Omental fat pad (tissue), 3 donors: ENCODE measurements at regions not wholly inside any gene's neighbourhood (a gene's known extent, or its start where the extent isn't known, plus 50 kb on each side); places are given as distances from the start of the nearest gene placed in this dataset.

ENCODE experiments used
- ATAC-seq: fragments of 150-250 bp; one replicate; pipeline ENCODE4 v1.9.1; 2016; ENCODE audit warnings: mild to moderate bottlenecking, moderate library complexity; ENCODE audit not compliant: low FRiP score
- DNase-seq: peaks from one replicate; pipeline ENCODE4 v3.0.0-alpha.2; 2019; ENCODE audit warnings: low spot score
- TF ChIP-seq, protein P1 (sequence below), 3 donors: fragments of 450-650 bp; IDR thresholded peaks; one replicate each; pipeline ENCODE4 v1.5.1; 2016 to 2017; ENCODE audit warnings: antibody characterized with exemption in 3 of 3, mild to moderate bottlenecking in 3 of 3, moderate library complexity in 2 of 3

DNA sequence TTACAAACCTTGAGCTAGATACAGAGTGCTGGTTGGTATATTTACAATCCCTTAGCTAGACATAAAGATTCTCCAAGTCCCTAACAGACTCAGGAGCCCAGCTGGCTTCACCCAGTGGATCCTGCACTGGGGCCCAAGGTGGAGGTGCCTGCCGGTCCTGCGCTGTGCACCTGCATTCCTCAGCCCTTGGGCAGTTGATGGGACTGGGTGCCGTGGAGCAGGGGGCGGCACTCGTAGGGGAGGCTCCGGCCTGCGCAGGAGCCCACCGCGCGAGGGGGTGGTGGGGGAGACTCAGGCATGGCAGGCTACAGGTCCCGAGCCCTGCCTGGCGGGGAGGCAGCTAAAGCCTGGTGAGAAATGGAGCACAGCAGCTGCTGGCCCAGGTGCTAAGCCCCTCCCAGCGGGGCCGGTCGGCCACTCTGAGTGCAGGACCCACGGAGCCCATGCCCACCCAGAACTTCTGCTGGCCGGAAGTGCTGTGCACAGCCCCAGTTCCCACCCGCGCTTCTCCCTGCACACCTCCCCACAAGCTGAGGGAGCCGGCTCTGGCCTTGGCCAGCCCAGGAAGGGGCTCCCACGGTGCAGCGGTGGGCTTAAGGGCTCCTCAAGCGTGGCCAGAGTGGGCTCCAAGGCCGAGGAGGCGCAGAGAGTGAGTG, 1464.7 kb downstream of the EFNA5 start:
- TF ChIP-seq, protein P1, sequence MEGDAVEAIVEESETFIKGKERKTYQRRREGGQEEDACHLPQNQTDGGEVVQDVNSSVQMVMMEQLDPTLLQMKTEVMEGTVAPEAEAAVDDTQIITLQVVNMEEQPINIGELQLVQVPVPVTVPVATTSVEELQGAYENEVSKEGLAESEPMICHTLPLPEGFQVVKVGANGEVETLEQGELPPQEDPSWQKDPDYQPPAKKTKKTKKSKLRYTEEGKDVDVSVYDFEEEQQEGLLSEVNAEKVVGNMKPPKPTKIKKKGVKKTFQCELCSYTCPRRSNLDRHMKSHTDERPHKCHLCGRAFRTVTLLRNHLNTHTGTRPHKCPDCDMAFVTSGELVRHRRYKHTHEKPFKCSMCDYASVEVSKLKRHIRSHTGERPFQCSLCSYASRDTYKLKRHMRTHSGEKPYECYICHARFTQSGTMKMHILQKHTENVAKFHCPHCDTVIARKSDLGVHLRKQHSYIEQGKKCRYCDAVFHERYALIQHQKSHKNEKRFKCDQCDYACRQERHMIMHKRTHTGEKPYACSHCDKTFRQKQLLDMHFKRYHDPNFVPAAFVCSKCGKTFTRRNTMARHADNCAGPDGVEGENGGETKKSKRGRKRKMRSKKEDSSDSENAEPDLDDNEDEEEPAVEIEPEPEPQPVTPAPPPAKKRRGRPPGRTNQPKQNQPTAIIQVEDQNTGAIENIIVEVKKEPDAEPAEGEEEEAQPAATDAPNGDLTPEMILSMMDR (IDR thresholded peaks at IDR 0.05) = no peak
- no peak for ATAC-seq
- no peak for DNase-seq

DNA sequence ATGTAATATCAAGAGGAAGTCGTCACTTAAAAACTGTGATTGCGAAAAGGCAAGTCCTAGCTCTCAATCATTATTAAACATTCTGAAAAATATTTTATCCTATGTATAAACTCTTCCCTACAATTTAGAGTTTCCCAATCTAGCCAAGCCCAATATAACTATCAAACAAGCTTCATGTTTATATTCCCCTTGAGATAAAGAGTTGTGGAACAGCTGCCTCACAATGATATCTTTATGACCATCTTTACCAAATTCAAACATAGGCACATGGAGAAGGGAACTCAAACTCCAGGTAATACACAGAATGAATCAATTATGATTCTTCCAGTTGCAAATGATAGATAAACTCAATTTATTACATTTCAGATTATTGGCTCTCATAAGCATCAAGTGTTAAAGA, 1468.7 kb downstream of the EFNA5 start:
- ATAC-seq = no peak
- DNase-seq = no peak
- TF ChIP-seq, protein P1 (IDR thresholded peaks at IDR 0.05) = no peak

DNA sequence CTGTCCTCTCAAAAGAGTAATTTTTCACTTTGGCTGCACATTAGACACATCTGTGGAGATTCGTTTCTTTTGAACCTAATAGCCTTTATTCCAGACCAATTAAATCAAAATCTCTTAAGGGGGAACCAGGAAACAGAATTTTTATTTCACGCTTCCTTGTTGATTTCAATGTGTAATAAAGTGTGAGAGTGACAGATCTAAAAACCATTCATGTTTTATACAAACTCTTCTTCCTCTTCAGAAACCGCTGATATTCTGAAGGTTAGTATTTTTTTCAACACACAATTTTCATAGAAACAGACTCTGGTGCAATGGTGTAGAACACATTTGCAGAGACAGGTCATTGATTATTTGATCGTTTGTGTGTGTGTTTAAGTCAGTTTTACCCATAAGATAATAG, 1469.8 kb downstream of the EFNA5 start:
- no peak for ATAC-seq
- TF ChIP-seq, protein P1 (IDR thresholded peaks at IDR 0.05) = no peak

DNA sequence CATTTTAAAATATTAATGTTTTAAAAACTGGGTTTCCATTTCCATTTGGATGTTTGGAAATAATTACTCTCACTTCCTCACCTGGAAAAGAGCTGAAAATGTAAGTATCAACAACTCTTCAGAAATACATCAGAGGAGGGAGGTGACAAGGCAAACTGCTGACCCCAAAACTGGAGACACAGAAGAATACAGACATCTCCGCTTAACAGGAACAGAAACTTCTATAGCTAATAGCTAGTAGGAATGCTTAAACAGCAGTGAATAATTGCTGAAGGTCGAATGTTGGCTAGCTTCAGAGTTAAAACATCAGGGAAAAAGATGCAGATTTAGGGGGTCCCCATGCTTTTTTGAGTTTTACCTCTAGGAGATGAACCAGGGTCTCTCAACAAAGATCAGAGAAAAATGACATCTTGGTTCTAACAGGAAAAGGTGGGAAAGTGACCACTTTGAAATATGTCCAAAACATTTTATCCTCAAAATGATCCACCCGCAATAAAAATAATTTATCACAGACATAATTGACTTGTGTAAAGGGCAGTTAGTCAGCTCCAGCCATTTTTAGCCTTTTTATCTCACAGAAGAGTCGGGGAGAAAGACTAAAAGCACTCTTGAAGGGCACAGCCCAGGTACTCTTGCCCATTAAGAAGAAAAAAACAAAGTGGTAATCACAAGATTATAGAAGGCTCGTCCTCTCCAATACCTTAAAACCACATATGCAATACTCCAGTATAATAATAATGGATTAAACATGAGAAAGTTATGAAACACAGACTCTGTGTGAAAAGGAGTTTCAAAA, 1474.9 kb downstream of the EFNA5 start:
- TF ChIP-seq, protein P1 (IDR thresholded peaks at IDR 0.05) = no peak
- ATAC-seq = no peak

More for the DNA sequence above, 1469.8 kb downstream of the EFNA5 start:
- DNase-seq = no peak

DNA sequence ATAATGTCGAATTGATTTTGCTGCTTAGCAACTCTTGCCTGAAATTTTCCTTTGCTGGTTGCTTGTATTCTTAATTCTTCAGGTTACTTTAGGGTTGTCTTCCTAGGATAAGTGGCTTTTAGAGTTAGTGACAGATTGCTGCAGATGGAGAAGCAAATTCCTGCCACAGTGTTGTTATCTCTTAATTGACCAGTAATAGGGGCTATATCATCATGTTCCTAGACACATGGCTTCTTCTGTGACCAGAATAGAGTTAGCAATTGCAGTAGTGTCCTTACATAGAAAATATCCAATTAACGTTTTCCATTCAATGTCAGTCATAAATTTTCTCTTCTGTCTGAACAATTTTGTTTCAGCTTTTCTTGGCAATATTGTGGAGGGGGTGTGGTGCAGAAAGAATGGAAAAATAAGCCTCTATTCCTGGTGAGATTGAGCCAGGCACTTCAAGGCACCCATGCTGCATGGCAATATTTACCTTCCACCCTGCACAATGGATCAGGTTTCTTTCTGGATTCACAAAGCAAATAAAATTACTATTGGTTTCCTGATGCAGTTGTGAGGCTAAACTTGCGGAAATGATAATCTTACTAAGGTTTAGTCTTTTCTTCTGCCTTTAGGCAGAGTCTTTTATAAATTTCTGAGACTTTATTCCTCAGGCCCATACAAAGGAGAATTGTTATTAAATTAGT, 1481.5 kb downstream of the EFNA5 start:
- ATAC-seq (no peak), DNase-seq (no peak)
- TF ChIP-seq, protein P1 (IDR thresholded peaks at IDR 0.05) = no peak

More for the DNA sequence above, 1474.9 kb downstream of the EFNA5 start:
- no peak for DNase-seq

DNA sequence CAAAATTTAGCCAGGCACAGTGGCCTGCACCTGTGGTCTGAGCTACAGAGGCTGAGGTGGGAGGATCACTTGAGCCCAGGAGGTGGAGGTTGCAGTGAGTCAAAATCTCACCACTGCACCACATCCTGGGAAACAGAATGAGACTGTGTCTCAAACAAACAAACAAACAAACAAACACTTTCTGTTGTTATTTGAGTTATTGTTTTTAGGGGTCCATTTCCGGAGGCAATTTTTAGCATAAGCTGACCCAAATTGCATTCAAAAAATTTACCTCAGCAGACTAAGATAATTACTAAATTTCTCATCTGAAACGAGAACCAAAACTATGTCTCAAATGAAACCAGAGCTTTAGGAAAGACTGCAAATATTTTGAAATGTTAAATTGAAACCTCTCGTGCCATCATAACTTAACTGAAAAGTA, 1485.1 kb downstream of the EFNA5 start:
- no peak for ATAC-seq
- TF ChIP-seq, protein P1 (IDR thresholded peaks at IDR 0.05) = no peak

More for the DNA sequence above, 1485.1 kb downstream of the EFNA5 start:
- no peak for DNase-seq
